HG03565 (cell line): ENCODE measurements at regions not wholly inside any gene's neighbourhood (a gene's known extent, or its start where the extent isn't known, plus 50 kb on each side); places are given as distances from the start of the nearest gene placed in this dataset.
"Not testable (repeated sequence)": the region's sequence is repeated elsewhere in the genome, so short reads cannot be mapped to it uniquely, and the experiment has no call there.

Source experiments
- ATAC-seq: cut with Tn5 transposase; IDR thresholded peaks from one replicate; pipeline ENCODE4 v1.9.1; 2021; ENCODE audit warnings: mild to moderate bottlenecking, moderate library complexity; ENCODE audit not compliant: unreplicated experiment

DNA sequence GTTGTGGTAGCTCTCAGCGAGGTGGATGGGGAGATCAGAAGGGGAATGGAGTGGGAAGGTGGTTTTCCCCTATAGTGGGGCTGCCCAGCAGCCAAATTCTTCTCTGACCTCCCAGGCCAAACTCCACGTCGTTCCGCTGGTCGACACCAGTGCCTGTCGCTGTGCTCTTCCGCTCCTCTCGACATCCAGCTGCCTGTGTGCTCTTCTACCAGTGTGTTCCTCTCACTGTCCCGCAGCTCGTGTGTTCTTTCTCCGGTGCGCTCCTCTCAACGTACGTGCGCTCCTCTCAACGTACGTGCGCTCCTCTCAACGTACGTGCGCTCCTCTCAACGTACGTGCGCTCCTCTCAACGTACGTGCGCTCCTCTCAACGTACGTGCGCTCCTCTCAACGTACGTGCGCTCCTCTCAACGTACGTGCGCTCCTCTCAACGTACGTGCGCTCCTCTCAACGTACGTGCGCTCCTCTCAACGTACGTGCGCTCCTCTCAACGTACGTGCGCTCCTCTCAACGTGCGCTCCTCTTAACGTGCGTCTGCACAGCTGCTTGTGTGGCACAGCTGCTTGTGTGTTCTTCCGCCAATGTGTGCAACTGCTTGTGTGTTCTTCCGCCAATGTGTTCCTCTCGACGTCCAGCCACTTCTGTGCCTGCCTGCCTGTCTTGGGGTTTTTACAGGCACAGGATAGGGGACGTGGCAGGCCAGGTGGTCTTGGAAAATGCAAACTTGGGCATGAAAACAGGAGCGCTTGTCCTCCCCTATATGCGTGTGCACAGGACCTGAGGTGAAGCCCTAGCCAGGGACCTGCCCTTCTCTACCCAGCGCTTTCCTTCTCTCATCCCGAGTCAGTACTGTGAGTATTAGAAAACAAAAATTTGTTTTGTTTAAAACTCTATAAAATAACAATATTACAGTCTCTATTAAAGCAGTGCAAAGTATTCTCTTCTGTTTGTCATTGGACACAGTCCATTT, 991.1 kb downstream of the GBE1 start:
- ATAC-seq = no peak

DNA sequence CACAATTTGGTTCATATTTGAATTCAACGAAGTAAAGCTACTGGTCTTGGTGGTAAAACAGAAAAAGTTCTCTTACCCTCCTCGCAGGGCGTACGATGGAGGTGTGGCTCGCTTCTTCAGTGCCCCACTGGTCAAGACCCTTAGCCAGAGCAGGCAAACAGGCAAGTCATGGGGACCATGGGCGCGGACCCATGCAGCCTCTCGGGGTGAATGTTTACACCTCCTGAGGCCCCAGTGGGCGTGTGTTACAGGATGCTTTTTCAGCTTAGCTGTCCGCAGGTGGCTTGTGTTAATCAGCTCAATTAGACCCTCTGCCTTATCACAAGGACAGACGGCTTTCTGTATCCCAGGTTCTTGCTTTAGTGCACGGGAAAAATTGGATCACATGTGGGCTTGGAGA, 991.8 kb downstream of the GBE1 start:
- no peak for ATAC-seq

DNA sequence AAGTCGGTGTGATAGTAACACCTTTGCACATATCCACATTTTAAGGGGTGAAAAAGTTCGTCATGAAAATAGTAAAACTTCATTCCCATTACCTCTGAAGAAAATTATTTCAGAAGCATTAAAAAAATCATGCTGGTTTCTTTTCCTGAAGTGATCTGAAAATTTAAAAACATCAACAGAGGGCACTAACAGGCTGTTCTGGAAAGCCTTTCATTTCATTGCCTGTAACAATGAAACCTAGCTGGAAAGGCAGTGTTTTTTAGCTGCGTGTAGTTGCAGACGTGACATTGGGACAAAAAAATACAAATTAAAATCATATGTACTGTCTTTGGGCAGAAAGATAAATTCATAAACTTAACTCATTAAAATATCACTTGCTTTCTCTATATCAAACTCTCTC, 993.8 kb downstream of the GBE1 start:
- no peak for ATAC-seq

DNA sequence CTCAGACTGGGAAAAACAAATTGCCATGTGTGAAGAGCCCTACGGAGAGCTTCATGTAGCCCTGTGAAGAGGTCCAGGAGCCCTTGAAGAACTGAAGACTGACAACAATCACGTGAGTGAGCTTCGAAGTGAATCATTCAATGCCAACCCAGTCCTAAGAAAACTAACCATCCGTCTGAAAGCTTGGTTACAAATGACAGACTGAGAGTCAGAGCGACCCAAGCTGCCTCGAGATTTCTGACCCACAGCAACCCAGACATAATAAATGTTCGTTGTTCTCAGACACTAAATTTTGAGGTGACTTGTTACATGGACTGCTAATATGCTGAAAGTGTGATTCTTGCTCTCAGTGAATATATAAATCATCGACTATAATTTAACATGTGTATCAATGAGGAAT, 987.2 kb upstream of the ROBO1 start:
- no peak for ATAC-seq

DNA sequence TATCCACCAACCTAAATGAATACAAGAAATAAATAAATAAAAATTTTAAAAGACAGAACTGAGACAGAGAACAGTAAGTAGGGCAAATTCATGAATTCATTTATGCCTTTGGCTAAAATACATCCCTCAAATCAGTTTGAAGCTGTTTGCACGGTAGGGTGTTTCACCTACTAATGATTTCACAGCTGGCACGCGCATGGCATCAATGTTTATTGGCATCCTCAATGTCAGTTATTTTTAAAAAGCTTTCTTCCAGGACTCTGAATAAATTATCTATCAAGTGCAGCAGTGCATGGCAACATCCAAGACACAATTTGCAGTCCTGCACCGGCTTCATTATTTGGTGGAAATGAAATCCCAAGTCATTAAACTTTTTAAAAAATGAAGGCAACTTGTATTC, 985.2 kb upstream of the ROBO1 start:
- no peak for ATAC-seq

DNA sequence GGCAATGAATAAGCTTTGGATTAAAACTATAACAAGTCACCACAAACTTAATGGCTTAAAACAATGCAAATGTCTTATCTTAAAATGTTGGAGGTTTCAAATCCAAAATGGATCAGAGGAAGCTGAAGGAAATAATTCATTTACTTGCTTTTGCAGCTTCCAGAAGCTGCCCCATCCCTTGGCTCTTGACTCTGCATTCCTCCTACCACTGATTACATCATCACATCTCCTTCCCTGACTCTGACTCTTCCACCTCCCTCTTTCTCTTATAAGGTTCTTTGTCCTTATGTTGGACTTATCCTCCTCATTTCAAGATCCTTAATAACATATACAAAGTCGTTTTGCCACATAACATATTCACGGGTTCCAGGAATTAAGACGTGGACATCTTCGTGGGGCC, 982.8 kb upstream of the ROBO1 start:
- ATAC-seq = no peak

DNA sequence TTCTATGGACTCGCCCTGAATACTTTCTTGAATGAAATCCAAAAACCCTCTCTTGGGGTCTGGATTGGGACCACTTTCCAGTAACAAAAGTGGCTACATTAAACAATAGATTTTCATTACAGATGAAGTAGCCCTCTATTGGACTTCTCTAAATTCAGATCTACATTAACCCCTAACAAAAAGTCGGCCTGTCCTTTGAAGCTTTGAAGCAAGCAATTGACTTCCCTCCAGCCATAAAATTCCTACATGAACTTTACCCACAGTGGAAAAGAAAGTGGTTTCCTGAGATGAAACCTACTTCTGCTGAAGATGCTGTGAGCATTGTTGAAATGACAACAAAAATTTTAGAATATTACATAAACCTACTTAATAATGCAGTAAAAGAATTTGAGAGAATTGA, 967.1 kb upstream of the ROBO1 start:
- no peak for ATAC-seq

DNA sequence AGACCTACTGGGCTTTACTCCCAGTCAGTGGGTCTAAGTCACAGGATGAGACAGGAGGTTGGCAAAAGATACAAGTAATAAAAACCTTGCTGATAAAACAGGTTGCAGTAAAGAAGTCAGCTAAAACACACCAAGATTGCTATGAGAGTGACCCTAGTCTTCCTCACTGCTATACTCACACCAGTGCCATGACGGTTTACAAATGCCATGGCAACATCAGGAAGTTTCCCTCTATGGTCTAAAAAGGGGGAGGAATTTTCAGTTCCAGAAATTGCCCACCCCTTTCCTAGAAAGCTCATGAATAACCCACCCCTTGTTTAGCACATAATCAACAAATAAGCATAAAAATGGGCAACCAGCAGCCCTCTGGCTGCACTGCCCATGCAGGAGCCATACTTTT, 966.7 kb upstream of the ROBO1 start:
- no peak for ATAC-seq

DNA sequence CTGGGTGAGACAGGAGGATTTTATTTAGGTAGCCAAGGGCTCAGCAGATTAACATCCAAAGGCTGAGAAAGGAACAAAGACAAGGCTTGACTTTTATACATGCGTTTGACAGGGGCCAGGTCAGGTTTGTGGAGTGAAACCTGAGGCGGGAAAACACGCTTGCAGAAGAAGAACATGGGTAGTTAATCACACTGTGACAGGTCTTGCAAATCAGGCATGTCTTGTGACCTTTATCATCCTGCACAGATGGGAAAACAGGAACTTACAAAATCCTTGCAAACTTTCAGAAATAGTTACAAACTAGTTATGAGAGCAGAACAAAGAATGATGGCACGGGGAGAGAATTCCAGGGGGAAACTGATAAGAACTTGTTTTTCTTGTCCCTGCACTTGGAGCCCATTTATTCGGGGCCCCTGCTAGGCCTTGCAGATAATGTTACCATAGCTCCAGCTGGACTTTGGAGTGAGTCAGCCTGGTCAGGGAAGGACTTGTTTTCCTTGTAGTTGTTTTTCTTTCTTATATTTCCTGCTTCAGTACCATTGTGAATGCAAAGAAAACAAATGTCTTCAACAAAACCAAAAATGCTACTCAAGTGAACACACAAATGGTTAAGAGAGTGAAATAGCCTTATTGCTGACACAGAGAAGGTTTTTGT, 965.9 kb upstream of the ROBO1 start:
- no peak for ATAC-seq

DNA sequence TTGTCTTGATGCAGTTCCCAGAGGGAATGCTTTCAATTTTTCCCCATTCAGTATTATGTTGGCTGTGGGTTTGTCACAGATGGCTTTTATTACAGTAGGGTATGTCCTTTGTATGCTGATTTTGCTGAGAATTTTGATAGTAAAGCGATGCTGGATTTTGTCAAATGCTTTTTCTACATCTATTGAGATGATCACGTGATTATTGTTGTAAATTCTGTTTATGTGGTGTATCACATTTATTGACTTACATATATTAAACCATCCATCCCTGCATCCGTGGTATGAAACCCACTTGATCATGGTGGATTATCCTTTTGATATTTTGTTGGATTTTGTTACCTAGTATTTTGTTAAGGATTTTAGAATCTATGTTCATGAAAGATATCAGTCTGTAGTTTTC, 959.8 kb upstream of the ROBO1 start:
- not testable (repeated sequence) for ATAC-seq

DNA sequence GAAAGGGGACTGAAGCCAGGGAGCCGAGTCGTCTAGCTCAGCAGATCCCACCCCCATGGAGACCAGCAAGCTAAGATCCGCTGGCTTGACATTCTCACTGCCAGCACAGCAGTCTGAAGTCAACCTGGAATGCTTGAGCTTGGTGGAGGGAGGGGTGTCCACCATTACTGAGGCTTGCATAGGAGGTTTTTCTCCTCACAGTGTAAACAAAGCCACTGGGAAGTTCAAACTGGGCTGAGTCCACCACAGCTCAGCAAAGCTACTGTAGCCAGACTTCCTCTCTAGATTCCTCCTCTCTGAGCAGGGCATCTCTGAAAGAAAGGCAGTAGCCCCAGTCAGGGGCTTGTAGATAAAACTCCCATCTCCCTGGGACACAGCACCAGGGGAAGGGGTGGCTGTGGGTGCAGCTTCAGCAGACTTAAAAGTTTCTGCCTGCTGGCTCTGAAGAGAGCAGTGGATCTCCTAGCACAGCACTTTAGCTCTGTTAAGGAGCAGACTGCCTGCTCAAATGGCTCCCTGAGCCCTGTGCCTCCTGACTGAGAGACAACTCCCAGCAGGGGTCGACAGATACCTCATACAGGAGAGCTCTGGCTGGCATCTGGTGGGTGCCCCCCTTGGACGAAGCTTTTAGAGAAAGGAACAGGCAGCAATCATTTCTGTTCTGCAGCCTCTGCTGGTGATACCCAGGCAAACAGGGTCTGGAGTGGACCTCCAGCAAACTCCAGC, 942.0 kb upstream of the ROBO1 start:
- ATAC-seq = not testable (repeated sequence)

DNA sequence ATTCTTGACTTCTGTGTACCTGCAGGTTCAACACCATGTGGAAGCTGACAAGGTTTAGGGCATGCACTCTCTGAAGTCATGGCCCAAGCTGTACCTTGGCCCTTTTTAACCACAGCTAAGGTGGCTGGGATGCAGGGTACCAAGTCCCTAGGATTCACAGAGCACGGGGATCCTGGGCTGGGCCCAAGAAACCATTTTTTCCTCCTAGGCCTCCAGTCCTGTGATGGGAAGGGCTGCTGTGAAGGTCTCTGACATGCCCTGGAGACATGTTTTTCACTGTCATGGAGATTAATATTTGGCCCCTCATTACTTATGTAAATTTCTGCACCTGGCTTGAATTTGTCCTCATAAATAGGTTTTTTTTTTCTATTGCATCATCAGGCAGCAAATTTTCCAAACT, 937.5 kb upstream of the ROBO1 start:
- no peak for ATAC-seq

DNA sequence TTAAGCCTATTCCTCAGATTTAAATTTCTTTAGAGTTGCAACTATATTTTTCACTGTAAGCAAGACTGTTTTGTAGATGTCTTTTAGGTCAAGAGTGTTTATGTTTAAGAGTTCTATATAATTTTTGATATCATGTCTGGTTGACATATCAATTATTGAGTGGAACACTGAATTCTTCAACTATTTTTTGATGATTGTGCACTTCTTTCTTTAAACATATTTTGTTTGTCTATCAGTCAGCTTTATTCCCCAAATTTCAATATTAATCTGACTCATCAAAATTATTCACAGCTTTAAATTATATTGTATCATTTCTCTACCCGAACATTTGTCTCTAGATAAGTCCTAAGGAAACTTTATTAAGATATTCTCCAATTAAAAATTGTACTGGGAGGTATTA, 933.6 kb upstream of the ROBO1 start:
- no peak for ATAC-seq

DNA sequence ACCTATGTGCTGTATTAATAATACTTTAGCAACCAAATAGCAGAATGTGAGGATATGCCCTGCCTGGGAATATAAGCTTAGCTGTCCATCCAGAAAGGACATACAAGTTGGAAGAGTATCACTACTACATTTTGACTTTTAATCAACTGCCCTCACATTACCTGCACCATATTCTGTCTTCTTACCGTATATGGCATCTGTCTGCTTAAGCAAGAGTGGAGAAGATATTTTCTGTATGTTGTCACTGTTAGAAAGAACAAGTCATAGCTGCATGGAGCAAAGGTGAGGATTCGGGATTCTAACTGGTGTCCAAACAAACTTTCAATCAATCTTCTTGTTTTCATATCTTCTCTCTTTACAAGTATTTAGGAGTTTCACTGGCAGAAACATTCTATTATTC, 929.5 kb upstream of the ROBO1 start:
- ATAC-seq = no peak

DNA sequence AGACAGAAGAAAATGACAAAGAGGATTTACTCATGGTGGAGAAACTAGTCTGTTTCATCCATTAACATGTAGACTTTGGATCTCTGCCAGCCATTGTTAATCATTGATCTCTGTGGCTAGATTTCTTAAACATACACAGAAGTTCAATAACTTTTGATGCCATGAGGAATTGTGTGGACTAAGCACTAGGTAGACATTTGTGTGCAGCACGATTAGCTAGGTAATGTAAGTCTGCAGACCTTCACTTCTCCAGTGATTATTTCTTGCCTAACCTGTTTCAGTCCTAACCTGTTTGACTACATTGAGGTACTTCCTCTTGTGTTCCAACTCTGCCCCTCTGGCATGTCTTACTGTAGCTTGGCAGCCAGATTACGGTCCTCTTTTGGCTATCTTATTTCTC, 928.5 kb upstream of the ROBO1 start:
- no peak for ATAC-seq

DNA sequence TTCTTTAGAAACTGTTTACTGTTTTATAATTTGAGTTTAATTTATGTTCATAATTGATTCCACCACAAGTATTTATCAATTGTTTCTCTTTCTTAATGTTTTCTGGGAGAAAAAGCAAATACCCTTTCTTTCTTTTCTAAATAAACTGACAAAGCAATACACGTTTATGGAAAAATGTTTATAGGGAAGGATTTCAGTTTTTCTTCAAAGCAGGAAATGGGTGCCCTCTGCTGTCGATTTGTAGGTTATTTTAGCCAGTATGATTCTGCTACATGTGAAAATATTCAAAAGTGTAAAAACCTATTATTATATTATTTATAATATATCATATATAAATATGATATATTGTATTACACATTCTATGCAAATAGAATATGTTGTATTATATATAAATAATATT, 921.0 kb upstream of the ROBO1 start:
- no peak for ATAC-seq

DNA sequence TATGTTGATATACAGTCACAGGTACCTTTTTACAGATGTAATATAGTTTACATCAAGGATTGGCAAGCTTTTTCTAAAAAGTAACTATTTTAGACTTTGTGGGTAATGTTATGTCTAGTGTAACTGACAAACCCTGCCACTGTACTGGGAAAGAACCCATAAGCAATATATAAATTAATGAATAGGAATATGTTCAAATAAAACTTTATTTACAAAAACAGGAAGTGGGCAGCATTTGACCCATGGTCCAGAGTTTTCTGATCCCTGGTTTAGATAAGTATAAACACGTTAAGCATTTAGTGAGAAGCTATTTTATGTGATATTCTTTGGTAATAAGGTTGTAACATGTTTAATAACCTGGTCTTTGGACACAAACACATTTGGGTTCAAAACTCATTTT, 915.2 kb upstream of the ROBO1 start:
- ATAC-seq = no peak

DNA sequence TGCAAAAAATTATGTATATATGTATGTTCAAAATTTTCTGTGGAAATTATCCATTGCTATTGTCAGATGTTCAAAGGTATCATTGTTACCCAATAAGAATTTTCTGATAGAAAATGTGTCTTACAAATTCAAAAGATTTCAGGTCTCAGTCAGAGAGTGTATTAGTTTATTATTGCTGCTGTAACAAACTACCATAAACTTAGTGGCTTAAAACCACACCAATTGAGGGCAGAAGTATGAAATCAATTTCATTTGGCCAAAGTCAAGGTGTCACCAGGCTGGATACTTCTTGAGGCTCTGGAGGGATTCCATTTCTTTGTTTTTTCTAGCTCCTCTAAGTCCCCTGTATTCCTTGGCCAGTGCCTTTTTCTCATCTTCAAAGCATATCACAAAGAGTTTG, 914.4 kb upstream of the ROBO1 start:
- no peak for ATAC-seq

DNA sequence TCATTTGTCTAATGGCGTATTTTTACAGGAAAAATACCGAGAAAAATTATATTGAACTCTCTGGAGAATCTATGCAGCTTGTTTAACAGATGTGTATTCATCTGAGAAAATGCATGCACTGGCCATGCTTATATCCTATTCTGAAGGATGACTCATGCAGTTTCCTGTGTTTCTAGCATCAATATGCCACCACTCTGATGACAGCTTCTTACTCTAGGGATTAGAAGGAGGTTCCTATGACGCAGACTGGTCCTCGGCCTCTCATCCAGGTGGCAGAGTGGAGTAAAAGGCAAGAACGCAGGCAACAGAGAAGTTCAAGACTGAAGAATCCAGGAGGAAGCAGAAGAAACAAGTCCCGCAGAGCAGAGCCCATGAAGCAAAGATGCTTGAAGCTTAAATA, 910.0 kb upstream of the ROBO1 start:
- no peak for ATAC-seq

DNA sequence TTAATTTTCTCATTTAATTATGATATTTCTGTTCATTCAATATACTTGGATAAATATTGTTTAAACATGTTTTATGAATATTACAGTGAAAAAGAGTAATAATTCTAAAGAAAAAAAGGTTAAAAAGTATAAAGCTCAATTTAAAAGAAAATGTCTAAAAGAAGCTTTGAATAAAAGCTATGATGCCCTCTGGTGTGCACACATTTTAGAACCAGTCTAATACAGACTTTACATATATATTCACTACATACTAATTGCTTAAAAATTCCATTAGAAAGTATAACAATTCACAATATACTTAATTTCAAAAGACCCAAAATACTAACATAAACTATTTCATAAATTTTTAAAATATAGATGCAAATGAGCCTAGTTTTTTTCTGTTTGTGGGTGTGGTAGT, 909.1 kb upstream of the ROBO1 start:
- no peak for ATAC-seq

DNA sequence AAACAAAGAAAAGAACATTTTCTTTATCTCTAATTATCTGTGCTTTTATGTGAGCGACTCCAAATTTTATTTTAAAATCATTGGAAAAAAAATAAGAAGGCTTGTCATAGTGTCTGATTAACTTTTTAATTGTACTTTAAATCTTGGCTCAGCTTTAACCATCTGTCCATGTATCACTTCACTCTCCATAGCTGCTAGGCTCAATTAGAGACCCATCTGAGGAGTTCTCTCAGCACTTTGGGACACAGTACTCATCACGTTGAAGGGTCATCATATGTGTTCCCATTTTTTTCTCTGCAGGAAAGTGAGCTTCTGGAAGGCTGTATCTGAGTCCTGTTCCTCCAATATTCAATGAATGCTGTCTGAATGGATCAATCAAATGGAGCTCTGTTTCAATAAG, 908.5 kb upstream of the ROBO1 start:
- ATAC-seq = no peak

DNA sequence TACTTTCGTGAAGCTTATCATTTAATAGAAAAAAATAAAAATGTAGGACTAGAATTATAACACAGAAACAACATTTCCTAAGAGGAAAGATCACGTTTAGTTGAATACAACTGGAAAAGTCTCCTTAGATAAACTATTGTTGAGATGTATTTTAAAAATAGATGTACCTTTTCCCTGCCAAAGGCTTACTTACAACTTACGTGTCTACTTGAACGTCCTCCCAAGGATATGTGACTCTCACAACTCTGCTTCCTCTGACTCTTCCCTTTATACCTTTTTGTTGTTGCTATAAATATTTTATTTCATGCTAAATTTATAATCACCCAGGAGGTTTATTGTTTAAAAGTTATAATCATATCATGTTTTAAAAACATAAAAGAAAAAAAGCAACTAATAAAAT, 908.0 kb upstream of the ROBO1 start:
- no peak for ATAC-seq
